Astrocyte (in vitro differentiated cells and primary cell): ENCODE measurements at regions not wholly inside any gene's neighbourhood (a gene's known extent, or its start where the extent isn't known, plus 50 kb on each side); places are given as distances from the start of the nearest gene placed in this dataset.
A peak's percentile ranks its signal among the peaks of the same experiment; 100 is the strongest.
"Not testable (repeated sequence)": the region's sequence is repeated elsewhere in the genome, so short reads cannot be mapped to it uniquely, and the experiment has no call there.

ENCODE experiments used
- DNase-seq: peaks from one replicate; pipeline ENCODE4 v3.0.0-alpha.2; 2010; ENCODE audit warnings: low read depth
- FAIRE-seq: peaks from 2 replicates; lab custom pipeline; 2011; peaks lifted over from hg19 to GRCh38; lab: Jason Lieb, UNC
- H2AFZ ChIP-seq: 2 replicates; pipeline ENCODE4 v1.6.0; 2012; ENCODE audit warnings: low read depth, low read length, inconsistent platforms
- H3K27ac ChIP-seq: 2 replicates; pipeline ENCODE4 v1.5.1; 2011; ENCODE audit warnings: low read depth, low read length, inconsistent platforms
- H3K27me3 ChIP-seq: 2 replicates; pipeline ENCODE4 v1.6.0; 2011; ENCODE audit warnings: low read length, inconsistent platforms; ENCODE audit not compliant: insufficient read depth
- H3K36me3 ChIP-seq: 2 replicates; pipeline ENCODE4 v1.5.1; 2011; ENCODE audit warnings: low read length, inconsistent platforms; ENCODE audit not compliant: insufficient read depth
- H3K4me1 ChIP-seq: 2 replicates; pipeline ENCODE4 v1.5.1; 2011; ENCODE audit warnings: low read length, inconsistent platforms; ENCODE audit not compliant: insufficient read depth
- H3K4me2 ChIP-seq: 2 replicates; pipeline ENCODE4 v1.6.0; 2012; ENCODE audit warnings: low read length, inconsistent platforms
- H3K4me3 ChIP-seq: 2 replicates; pipeline ENCODE4 v1.5.1; 2011; ENCODE audit warnings: low read depth, mild to moderate bottlenecking, low read length, inconsistent platforms; ENCODE audit not compliant: insufficient read depth
- H3K79me2 ChIP-seq: 2 replicates; pipeline ENCODE4 v1.6.0; 2012; ENCODE audit warnings: mild to moderate bottlenecking, low read length, inconsistent platforms; ENCODE audit not compliant: insufficient read depth
- H3K9ac ChIP-seq: 2 replicates; pipeline ENCODE4 v1.6.0; 2012; ENCODE audit warnings: mild to moderate bottlenecking, low read length, inconsistent platforms
- H3K9me3 ChIP-seq: 2 replicates; pipeline ENCODE4 v1.5.1; 2012; ENCODE audit warnings: low read depth, mild to moderate bottlenecking, low read length, inconsistent platforms; ENCODE audit not compliant: insufficient read depth
- H4K20me1 ChIP-seq: 2 replicates; pipeline ENCODE4 v1.6.0; 2012; ENCODE audit warnings: low read length, inconsistent platforms; ENCODE audit not compliant: insufficient read depth
- H3K27ac Mint-ChIP-seq: one replicate; pipeline ENCODE4 v1.8.0; 2021; ENCODE audit warnings: mild to moderate bottlenecking, mixed read lengths; ENCODE audit not compliant: unreplicated experiment
- H3K27me3 Mint-ChIP-seq: one replicate; pipeline ENCODE4 v1.8.0; 2021; ENCODE audit warnings: low read depth, mixed read lengths; ENCODE audit not compliant: unreplicated experiment
- H3K36me3 Mint-ChIP-seq: one replicate; pipeline ENCODE4 v1.8.0; 2021; ENCODE audit warnings: low read depth, mixed read lengths; ENCODE audit not compliant: unreplicated experiment
- H3K4me1 Mint-ChIP-seq: one replicate; pipeline ENCODE4 v1.8.0; 2021; ENCODE audit warnings: low read depth, mixed read lengths; ENCODE audit not compliant: unreplicated experiment
- H3K4me3 Mint-ChIP-seq: one replicate; pipeline ENCODE4 v1.8.0; 2021; ENCODE audit warnings: mild to moderate bottlenecking, moderate library complexity, mixed read lengths; ENCODE audit not compliant: unreplicated experiment
- H3K9me3 Mint-ChIP-seq: one replicate; pipeline ENCODE4 v1.8.0; 2021; ENCODE audit warnings: mild to moderate bottlenecking, mixed read lengths; ENCODE audit not compliant: unreplicated experiment
- EZH2 ChIP-seq: IDR thresholded peaks from 2 replicates; pipeline ENCODE4 v1.6.1; 2012; ENCODE audit warnings: mild to moderate bottlenecking, low read length, inconsistent platforms; ENCODE audit not compliant: insufficient read depth
- TF ChIP-seq, protein P1 (sequence below): IDR thresholded peaks from 2 replicates; pipeline ENCODE4 v1.5.1; 2011; ENCODE audit warnings: low read depth, mild to moderate bottlenecking, inconsistent platforms, low read length, moderate library complexity; ENCODE audit not compliant: insufficient read depth

DNA sequence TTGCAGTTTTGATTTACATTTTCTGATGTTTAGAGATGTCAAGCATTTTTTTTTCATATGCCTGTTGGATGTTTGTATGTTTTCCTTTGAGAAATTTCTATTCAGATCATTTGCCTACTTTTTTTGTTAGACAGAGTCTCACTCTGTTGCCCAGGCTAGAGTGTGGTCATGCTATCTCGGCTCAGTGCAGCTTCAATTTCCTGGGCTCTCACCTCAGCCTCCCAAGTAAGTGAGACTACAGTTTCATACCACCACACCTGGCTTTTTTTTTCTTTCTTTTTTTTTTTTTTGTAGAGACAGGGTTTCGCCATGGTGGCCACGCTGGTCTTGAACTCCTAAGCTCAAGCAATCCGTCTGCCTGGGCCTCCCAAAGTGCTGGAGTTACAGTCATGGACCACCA, 291.7 kb downstream of the SLITRK2 start:
- Histone ChIP-seq H3K4me3 (no peak overlapping the region), H3K79me2 (no peaks in the 10 kb centered on the region), H3K4me1 (no peaks in the 10 kb centered on the region), H3K9ac (no peak overlapping the region), H3K27ac (no peak overlapping the region), H4K20me1 (no peaks in the 10 kb centered on the region), H2AFZ (no peak overlapping the region), H3K36me3 (no peaks in the 10 kb centered on the region), H3K4me2 (no peak overlapping the region), H3K27me3 (no peaks in the 10 kb centered on the region), H3K9me3 (no peaks in the 10 kb centered on the region)
- no peak for TF ChIP-seq EZH2
- TF ChIP-seq, protein P1, sequence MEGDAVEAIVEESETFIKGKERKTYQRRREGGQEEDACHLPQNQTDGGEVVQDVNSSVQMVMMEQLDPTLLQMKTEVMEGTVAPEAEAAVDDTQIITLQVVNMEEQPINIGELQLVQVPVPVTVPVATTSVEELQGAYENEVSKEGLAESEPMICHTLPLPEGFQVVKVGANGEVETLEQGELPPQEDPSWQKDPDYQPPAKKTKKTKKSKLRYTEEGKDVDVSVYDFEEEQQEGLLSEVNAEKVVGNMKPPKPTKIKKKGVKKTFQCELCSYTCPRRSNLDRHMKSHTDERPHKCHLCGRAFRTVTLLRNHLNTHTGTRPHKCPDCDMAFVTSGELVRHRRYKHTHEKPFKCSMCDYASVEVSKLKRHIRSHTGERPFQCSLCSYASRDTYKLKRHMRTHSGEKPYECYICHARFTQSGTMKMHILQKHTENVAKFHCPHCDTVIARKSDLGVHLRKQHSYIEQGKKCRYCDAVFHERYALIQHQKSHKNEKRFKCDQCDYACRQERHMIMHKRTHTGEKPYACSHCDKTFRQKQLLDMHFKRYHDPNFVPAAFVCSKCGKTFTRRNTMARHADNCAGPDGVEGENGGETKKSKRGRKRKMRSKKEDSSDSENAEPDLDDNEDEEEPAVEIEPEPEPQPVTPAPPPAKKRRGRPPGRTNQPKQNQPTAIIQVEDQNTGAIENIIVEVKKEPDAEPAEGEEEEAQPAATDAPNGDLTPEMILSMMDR: no peak
- Mint-ChIP-seq H3K27ac (no peak overlapping the region), H3K36me3 (no peaks in the 10 kb centered on the region), H3K9me3 (peaks cover 4% of the 10 kb centered on the region), H3K27me3 (no peaks in the 10 kb centered on the region), H3K4me3 (no peak overlapping the region), H3K4me1 (no peaks in the 10 kb centered on the region)
- no peak for FAIRE-seq
- DNase-seq: no peak

DNA sequence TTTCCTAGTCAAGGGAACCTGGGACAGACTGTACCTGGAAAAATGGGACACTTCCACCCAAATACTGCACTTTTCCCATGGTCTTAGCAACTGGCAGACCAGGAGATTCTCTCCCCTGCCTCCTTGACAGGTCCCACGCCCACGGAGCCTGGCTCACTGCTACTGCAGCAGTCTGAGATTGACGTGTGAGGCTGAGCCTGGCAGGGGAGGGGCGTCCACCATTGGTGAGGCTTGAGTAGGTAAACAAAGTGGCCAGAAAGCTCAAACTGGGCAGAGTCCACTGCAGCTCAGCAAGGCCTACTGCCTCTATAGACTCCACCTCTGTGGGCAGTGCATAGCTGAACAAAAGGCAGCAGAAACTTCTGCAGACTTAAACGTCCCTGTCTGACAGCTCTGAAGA, 301.4 kb downstream of the SLITRK2 start:
- H3K36me3 Mint-ChIP-seq, H3K4me2 ChIP-seq, H3K4me3 Mint-ChIP-seq, H3K27ac ChIP-seq, H2AFZ ChIP-seq, H3K4me1 Mint-ChIP-seq, H3K4me3 ChIP-seq, H3K27me3 Mint-ChIP-seq, H3K9me3 Mint-ChIP-seq, H3K9ac ChIP-seq, H3K36me3 ChIP-seq, H3K4me1 ChIP-seq, H3K9me3 ChIP-seq, H3K79me2 ChIP-seq, DNase-seq, H3K27me3 ChIP-seq, FAIRE-seq, H4K20me1 ChIP-seq, H3K27ac Mint-ChIP-seq: not testable (repeated sequence)

DNA sequence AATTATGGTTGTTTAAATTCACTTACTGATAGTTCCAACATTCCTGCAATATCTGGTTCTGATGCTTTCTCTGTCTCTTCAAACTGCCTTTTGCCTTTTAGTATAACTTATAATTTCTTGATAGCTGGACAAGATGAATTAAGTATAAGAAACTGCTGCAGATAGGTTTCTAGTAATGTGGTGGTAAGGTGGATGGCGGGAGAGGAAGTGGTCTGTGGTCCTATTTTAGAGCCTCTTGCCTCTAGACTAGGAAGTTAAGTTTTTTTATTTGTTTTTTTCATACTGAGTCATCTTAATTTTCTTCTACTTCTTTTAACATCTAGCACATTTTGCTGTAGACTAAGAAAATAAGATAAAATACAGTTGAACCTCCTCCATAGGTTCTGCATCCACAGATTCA, 310.0 kb downstream of the SLITRK2 start:
- H3K27me3 ChIP-seq: no peaks in the 10 kb centered on the region
- TF ChIP-seq EZH2: no peak
- TF ChIP-seq, protein P1: no peak
- no peak overlapping the region for H3K4me3 ChIP-seq
- H3K27ac Mint-ChIP-seq: no peak overlapping the region
- H3K4me1 Mint-ChIP-seq: no peaks in the 10 kb centered on the region
- no peaks in the 10 kb centered on the region for H3K9me3 Mint-ChIP-seq
- H3K27ac ChIP-seq: no peak overlapping the region
- no peaks in the 10 kb centered on the region for H3K9me3 ChIP-seq
- FAIRE-seq (peak; percentile 41), DNase-seq (no peak)
- H2AFZ ChIP-seq: no peak overlapping the region
- H3K9ac ChIP-seq: no peak overlapping the region
- H4K20me1 ChIP-seq: no peaks in the 10 kb centered on the region
- no peak overlapping the region for H3K4me3 Mint-ChIP-seq
- H3K27me3 Mint-ChIP-seq: no peaks in the 10 kb centered on the region
- no peaks in the 10 kb centered on the region for H3K4me1 ChIP-seq
- H3K36me3 Mint-ChIP-seq: no peaks in the 10 kb centered on the region
- H3K36me3 ChIP-seq: no peaks in the 10 kb centered on the region
- no peak overlapping the region for H3K4me2 ChIP-seq
- H3K79me2 ChIP-seq: no peaks in the 10 kb centered on the region
